ENCODE measurements at regions not wholly inside any gene's neighbourhood (a gene's known extent, or its start where the extent isn't known, plus 50 kb on each side); places are given as distances from the start of the nearest gene placed in this dataset.
"Not testable (repeated sequence)": the region's sequence is repeated elsewhere in the genome, so short reads cannot be mapped to it uniquely, and the experiment has no call there.

DNA sequence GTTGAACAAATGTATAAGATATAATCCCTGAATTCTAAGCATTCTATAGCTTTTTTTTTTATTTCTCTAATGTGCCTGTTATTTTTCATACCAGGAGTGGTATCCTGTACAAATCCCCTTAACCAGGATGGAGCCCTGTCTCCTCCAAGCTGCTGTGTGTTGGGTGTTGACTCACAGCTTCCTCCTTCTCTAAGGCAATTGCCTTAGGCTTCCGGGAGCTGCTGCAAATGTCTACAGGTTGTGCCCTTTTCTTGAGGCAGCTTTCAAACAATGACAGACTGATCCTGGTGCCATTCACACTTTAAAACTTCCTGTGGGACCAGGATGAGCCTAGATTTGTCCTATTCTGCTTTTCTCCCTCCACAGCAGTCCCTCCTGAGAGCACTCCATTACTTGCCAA is 173.2 kb downstream of the BTBD3 start:
- Histone ChIP-seq H3K9me3 (no peaks in the 10 kb centered on the region), H3K36me3 (no peaks in the 10 kb centered on the region), H3K27me3 (no peaks in the 10 kb centered on the region), H3K4me1 (no peaks in the 10 kb centered on the region), H3K27ac (no peak overlapping the region), H3K4me3 (no peak overlapping the region)
- 50 to 54% methylated on average over 1 of the region's 1 CpG for WGBS, 2 donors
- TF ChIP-seq, protein P1, sequence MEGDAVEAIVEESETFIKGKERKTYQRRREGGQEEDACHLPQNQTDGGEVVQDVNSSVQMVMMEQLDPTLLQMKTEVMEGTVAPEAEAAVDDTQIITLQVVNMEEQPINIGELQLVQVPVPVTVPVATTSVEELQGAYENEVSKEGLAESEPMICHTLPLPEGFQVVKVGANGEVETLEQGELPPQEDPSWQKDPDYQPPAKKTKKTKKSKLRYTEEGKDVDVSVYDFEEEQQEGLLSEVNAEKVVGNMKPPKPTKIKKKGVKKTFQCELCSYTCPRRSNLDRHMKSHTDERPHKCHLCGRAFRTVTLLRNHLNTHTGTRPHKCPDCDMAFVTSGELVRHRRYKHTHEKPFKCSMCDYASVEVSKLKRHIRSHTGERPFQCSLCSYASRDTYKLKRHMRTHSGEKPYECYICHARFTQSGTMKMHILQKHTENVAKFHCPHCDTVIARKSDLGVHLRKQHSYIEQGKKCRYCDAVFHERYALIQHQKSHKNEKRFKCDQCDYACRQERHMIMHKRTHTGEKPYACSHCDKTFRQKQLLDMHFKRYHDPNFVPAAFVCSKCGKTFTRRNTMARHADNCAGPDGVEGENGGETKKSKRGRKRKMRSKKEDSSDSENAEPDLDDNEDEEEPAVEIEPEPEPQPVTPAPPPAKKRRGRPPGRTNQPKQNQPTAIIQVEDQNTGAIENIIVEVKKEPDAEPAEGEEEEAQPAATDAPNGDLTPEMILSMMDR (IDR thresholded peaks at IDR 0.05), result no peak
- TF ChIP-seq POLR2A (IDR thresholded peaks at IDR 0.05) (no peak), EP300 (IDR thresholded peaks at IDR 0.05) (no peak)
- no peak for DNase-seq (ENCODE audit: low spot score in 2 of 2)

DNA sequence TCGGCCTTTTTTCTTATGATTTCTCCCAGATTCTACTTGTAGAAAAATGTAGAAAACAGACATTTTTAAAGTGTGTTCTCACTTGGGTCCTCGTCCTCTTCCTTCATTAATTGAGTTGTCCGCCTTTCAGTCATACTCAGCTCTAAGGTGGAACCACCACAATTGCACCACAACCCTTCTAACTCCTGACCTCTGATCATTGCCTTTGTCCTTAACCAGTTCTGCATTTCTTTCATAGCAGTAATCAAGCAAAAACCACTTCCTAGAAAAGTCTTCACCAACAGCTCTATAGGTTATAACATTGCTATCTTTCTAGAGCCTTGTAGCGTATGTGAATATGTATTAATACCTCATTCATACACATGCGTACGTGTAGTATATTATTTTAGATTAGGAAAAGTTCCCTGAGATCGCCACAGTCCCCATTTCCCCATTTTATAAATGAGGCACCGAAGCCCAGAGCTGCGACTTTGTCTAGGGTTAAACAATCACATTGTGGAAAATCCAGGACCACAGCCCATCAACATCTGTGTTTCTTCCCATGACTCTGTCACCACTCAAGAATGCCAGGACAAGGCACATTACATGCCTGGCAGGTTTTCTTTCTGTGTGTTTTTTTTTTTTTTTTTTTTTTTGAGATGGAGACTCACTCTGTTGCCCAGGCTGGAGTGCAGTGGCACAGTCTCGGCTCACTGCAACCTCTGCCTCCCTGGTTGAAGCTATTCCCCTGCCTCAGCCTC is 175.5 kb downstream of the BTBD3 start:
- H3K9me3 ChIP-seq, result no peaks in the 10 kb centered on the region
- no peaks in the 10 kb centered on the region for H3K36me3 ChIP-seq
- no peaks in the 10 kb centered on the region for H3K27me3 ChIP-seq
- no peak for DNase-seq (ENCODE audit: low spot score in 2 of 2)
- H3K27ac ChIP-seq, result no peak overlapping the region
- WGBS, 2 donors, result 91 to 93% methylated on average over 10 of the region's 10 CpGs
- TF ChIP-seq, protein P1 (IDR thresholded peaks at IDR 0.05), result no peak
- TF ChIP-seq EP300 (IDR thresholded peaks at IDR 0.05) (no peak), POLR2A (IDR thresholded peaks at IDR 0.05) (no peak)
- H3K4me1 ChIP-seq, result no peaks in the 10 kb centered on the region
- no peak overlapping the region for H3K4me3 ChIP-seq

DNA sequence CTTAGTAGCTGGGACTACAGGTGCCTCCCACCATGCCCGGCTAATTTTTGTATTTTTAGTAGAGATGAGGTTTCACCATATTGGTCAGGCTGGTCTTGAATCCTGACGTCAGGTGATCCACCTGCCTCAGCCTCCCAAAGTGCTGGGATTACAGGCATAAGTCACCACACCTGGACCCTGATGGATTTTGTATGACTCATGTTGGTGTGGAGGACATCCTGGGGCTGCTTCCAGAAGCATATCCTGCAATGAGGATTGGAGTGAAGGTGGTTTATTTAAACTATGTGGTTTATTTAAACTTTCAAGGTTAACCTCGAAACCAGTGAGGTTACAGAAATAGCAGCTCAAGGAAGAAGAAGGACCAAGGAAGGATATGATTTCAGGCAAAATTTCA is 176.1 kb downstream of the BTBD3 start:
- H3K9me3 ChIP-seq; H3K4me3 ChIP-seq; H3K4me1 ChIP-seq; H3K27ac ChIP-seq; H3K27me3 ChIP-seq; H3K36me3 ChIP-seq; DNase-seq (ENCODE audit: low spot score in 2 of 2): not testable (repeated sequence)
- 92% methylated on average over 3 of the region's 3 CpGs for WGBS, 2 donors

DNA sequence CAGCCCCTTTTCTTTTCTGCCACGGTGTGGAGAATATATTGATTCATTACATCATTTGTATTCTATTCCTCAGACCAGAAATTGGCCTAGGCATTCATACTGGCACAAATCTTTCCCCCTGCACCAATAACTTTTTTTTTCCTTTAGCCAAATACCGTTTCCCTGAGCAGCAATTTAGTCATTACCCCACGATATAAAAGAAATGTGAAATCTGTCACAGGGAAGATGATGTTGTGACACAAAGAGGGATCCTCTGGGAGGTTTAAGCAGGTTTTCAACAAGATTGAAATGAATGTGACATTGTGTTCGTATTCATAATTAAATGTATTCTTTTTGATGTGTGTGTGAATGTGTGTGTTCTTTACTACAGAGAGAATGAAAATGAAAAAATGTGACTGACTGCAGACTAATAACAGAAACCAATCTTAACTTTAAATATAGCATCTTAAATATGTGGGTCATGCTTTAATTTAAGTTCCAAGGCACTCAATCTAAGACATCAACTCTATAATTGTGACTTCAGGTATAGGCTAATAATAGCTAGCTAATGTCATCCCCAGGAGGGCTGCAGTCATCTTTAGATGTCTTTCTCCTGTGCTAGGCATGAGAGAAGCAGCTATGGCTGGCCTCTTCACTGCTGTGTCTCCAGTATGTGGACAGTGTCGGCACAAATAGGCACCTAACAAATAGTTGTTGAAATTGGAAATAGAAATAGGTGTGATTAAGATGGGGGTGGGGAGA is 177.7 kb downstream of the BTBD3 start:
- Histone ChIP-seq H3K27ac (no peak overlapping the region), H3K4me1 (no peaks in the 10 kb centered on the region), H3K27me3 (no peaks in the 10 kb centered on the region), H3K36me3 (no peaks in the 10 kb centered on the region), H3K4me3 (no peak overlapping the region), H3K9me3 (no peaks in the 10 kb centered on the region)
- 54 to 58% methylated on average over 5 of the region's 5 CpGs for WGBS, 2 donors
- TF ChIP-seq POLR2A (IDR thresholded peaks at IDR 0.05) (no peak), EP300 (IDR thresholded peaks at IDR 0.05) (no peak)
- TF ChIP-seq, protein P1 (IDR thresholded peaks at IDR 0.05), result no peak
- no peak for DNase-seq (ENCODE audit: low spot score in 2 of 2)

DNA sequence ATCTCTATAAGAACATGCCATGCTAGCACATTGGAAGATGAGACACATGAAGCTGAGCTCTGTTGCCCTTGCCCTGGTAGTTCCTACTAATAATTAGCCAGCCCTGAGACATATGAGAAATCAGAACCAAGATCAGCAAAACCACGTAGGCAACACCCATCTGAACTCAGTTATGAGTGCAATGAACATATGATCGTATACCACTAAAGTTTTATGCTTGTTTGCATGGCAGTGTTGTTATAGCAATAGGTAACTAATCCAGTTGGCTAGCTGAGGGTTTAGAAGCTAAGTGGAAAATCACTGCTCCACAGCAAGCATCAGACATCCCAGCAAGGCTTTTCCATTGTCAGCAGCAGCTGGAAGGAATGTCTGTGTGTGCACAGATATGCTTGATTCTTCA is 180.7 kb downstream of the BTBD3 start:
- TF ChIP-seq, protein P1 (IDR thresholded peaks at IDR 0.05), result no peak
- TF ChIP-seq EP300 (IDR thresholded peaks at IDR 0.05) (no peak), POLR2A (IDR thresholded peaks at IDR 0.05) (no peak)
- no peaks in the 10 kb centered on the region for H3K4me1 ChIP-seq
- H3K27me3 ChIP-seq, result no peaks in the 10 kb centered on the region
- no peak for DNase-seq (ENCODE audit: low spot score in 2 of 2)
- H3K4me3 ChIP-seq, result no peak overlapping the region
- no peaks in the 10 kb centered on the region for H3K36me3 ChIP-seq
- H3K27ac ChIP-seq, result no peak overlapping the region
- no peaks in the 10 kb centered on the region for H3K9me3 ChIP-seq
- 81 to 84% methylated on average over 2 of the region's 2 CpGs for WGBS, 2 donors

Measured in tibial nerve (tissue), 4 donors.